Spleen (tissue), 11 donors: ENCODE measurements at regions not wholly inside any gene's neighbourhood (a gene's known extent, or its start where the extent isn't known, plus 50 kb on each side); places are given as distances from the start of the nearest gene placed in this dataset.

ENCODE experiments used
- DNase-seq: peaks from one replicate; pipeline ENCODE4 v3.0.0-alpha.2; 2020
- H3K27ac ChIP-seq, 8 donors: fragments of 200-600 bp; sonication (generic) in 7 of 8; 1 replicate in 4 of 8; 2 replicates in 4 of 8; pipeline versions ENCODE4 v1.5.0 to v1.8.0; 2016 to 2021; ENCODE audit warnings: inconsistent platforms in 4 of 8, mild to moderate bottlenecking in 4 of 8, moderate library complexity in 1 of 8
- H3K27me3 ChIP-seq, 7 donors: fragments of 200-600 bp; sonication (generic) in 6 of 7; replicated peaks in 1 of 7; 1 replicate in 4 of 7; 2 replicates in 3 of 7; pipeline versions ENCODE4 v1.5.0 to v1.8.0; 2016 to 2021; ENCODE audit warnings: inconsistent platforms in 3 of 7, mild to moderate bottlenecking in 1 of 7
- H3K36me3 ChIP-seq, 6 donors: fragments of 200-600 bp; sonication (generic) in 5 of 6; 1 replicate in 4 of 6; 2 replicates in 2 of 6; pipeline versions ENCODE4 v1.5.0 to v1.8.0; 2016 to 2021; ENCODE audit warnings: inconsistent platforms in 2 of 6
- H3K4me1 ChIP-seq, 6 donors: fragments of 200-600 bp; sonication (generic) in 5 of 6; 1 replicate in 3 of 6; 2 replicates in 3 of 6; pipeline versions ENCODE4 v1.5.0 to v1.8.0; 2016 to 2021; ENCODE audit warnings: inconsistent platforms in 3 of 6
- H3K4me3 ChIP-seq, 8 donors: fragments of 200-600 bp; sonication (generic) in 7 of 8; 1 replicate in 4 of 8; 2 replicates in 4 of 8; pipeline versions ENCODE4 v1.5.0 to v1.8.0; 2016 to 2021; ENCODE audit warnings: inconsistent platforms in 4 of 8, mild to moderate bottlenecking in 4 of 8, moderate library complexity in 2 of 8
- H3K9me3 ChIP-seq, 8 donors: fragments of 200-600 bp; sonication (generic) in 7 of 8; 1 replicate in 4 of 8; 2 replicates in 4 of 8; pipeline versions ENCODE4 v1.5.0 to v1.8.0; 2016 to 2021; ENCODE audit warnings: inconsistent platforms in 4 of 8
- POLR2A ChIP-seq, 3 donors: fragments of 450-650 bp; IDR thresholded peaks; one replicate each; pipeline ENCODE4 v1.5.1; 2017; ENCODE audit warnings: antibody characterized with exemption in 3 of 3, mild to moderate bottlenecking in 1 of 3
- POLR2AphosphoS5 ChIP-seq, 3 donors: sonication (generic); formaldehyde crosslinking; IDR thresholded peaks; one replicate each; pipeline ENCODE4 v1.5.1; 2017; ENCODE audit warnings: antibody characterized with exemption in 3 of 3
- WGBS, 5 donors: extraction: QIAGEN DNeasy Blood & Tissue Kit in 3 of 5; methylation state at CpG; one replicate each; pipeline versions ENCODE4 v1.1.5 to v1.1.7; 2013 to 2018; 5-methylcytosine and 5-hydroxymethylcytosine counted together
- intact Hi-C: fragments of 100-400 bp; cut with DNase I; formaldehyde crosslinking; loops from one replicate; pipeline ENCODE4 v1.15.0; 2023; ENCODE audit warnings: low total_unique reads
- TF ChIP-seq, protein P1 (sequence below), 11 experiments: fragments of 200-600 bp in 7 of 11; fragments of 450-650 bp in 4 of 11; sonication (generic) in 4 of 11; IDR thresholded peaks in 8 of 11; conservative IDR thresholded peaks in 3 of 11; 1 replicate in 7 of 11; 2 replicates in 4 of 11; pipeline versions ENCODE4 v1.4.0 to v1.8.0; 2016 to 2021; ENCODE audit warnings: antibody characterized with exemption in 11 of 11, inconsistent platforms in 4 of 11, mild to moderate bottlenecking in 1 of 11
- donor health status: healthy with polysubstance abuse.
- donor health status: DM: no; HTN: no; CAD: no; lungs with moderate emphysema.
- donor health status: DM: no; HTN: no; CAD: no.
- donor health status: Bipolar disorder and iron deficiency.
- donor health status: healthy.
- donor health status: DM: no; HTN: no; CAD: no.
- donor health status: DM: yes; HTN: yes; CAD: no.

DNA sequence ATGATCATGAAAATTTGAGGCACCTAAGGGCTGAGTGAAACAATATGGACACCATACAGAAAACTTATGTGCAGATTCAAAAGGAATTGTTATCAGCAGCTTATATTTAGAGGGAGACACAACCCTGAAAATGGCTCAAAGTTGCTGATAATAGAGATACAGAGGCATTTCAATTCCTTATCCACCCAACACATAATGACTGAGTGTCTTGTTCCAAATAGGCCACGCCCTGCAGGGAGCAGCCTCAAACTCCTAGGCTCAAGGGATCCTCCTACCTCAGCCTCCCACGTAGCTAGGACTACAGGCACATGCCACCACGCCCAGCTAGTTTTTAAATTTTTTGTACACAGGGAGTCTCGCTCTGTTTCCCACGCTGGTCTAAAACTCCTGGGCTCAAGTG, 79.0 kb downstream of the LBH start:
- Histone ChIP-seq H3K27me3 (no peaks in the 10 kb centered on the region), H3K36me3 (no peaks in the 10 kb centered on the region), H3K9me3 (peaks cover 0 to 9% (median 3%) of the 10 kb centered on the region in 8 donors), H3K27ac (peak overlapping the region in 5 of 8 donors; percentile 26 to 56 (median 42)), H3K4me3 (no peak overlapping the region), H3K4me1 (peaks cover 0 to 32% (median 14%) of the 10 kb centered on the region in 6 donors)
- TF ChIP-seq, protein P1, sequence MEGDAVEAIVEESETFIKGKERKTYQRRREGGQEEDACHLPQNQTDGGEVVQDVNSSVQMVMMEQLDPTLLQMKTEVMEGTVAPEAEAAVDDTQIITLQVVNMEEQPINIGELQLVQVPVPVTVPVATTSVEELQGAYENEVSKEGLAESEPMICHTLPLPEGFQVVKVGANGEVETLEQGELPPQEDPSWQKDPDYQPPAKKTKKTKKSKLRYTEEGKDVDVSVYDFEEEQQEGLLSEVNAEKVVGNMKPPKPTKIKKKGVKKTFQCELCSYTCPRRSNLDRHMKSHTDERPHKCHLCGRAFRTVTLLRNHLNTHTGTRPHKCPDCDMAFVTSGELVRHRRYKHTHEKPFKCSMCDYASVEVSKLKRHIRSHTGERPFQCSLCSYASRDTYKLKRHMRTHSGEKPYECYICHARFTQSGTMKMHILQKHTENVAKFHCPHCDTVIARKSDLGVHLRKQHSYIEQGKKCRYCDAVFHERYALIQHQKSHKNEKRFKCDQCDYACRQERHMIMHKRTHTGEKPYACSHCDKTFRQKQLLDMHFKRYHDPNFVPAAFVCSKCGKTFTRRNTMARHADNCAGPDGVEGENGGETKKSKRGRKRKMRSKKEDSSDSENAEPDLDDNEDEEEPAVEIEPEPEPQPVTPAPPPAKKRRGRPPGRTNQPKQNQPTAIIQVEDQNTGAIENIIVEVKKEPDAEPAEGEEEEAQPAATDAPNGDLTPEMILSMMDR (IDR thresholded peaks at IDR 0.05 in 8 of 11, conservative IDR thresholded peaks at IDR 0.05 in 3 of 11), result no peak
- TF ChIP-seq POLR2AphosphoS5 (IDR thresholded peaks at IDR 0.05), result no peak
- no peak for TF ChIP-seq POLR2A (IDR thresholded peaks at IDR 0.05)
- intact Hi-C loops, result no loop called here
- WGBS, 5 donors, result 82 to 90% (median 85%) methylated on average over 5 of the region's 5 CpGs
- no peak for DNase-seq

DNA sequence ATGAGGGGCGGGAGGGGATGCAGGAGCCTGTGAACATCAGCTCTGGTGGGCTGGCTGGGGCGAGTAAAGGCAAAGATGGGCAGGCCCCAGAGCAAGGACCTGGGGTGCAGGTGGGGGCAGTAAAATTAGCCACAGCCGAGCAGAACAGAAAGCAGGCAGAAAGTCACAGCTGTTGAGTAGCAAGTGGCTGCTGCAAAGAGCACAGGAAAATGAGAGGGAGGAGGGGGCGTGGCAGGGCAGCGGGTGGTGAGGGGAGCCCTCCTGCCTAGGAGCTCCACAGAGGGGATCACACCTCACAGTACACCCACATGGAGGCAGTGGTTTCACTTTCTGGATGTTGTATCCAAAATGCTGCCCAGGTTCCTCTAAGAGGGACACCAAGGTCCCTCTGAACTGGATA, 79.6 kb downstream of the LBH start:
- Histone ChIP-seq H3K4me3 (no peak overlapping the region), H3K27ac (peak overlapping the region in 5 of 8 donors; percentile 26 to 56 (median 42)), H3K4me1 (peaks cover 0 to 38% (median 19%) of the 10 kb centered on the region in 6 donors), H3K9me3 (peaks cover 0 to 9% (median 3%) of the 10 kb centered on the region in 8 donors), H3K36me3 (no peaks in the 10 kb centered on the region), H3K27me3 (no peaks in the 10 kb centered on the region)
- TF ChIP-seq, protein P1 (IDR thresholded peaks at IDR 0.05 in 8 of 11, conservative IDR thresholded peaks at IDR 0.05 in 3 of 11), result no peak
- TF ChIP-seq POLR2AphosphoS5 (IDR thresholded peaks at IDR 0.05), result peak in 1 of 3 donors; percentile 27
- no peak for DNase-seq
- intact Hi-C loops, result no loop called here
- WGBS, 5 donors, result 50 to 75% (median 68%) methylated on average over 5 of the region's 5 CpGs

DNA sequence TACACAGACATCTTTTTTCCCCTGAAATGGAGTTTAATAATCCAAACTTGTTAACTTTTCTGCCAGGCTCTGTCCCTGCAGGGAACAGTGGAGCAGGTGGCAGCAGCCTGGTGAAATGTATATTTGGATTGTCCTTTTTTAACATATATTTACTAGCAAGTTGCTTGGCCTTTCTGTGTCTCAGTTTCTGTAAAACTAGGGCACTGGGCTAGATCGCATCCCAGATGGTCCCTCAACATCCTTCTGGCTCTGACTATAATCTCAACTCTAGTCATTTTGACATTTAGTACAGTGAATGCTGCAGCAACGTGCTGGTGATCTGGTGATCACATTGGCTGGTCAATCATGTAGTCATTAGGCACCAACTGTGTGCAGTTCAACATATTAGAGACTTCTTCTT, 80.4 kb downstream of the LBH start:
- H3K4me1 ChIP-seq, result peaks cover 0 to 42% (median 20%) of the 10 kb centered on the region in 6 donors
- 86 to 95% (median 94%) methylated on average over 2 of the region's 2 CpGs for WGBS, 5 donors
- peaks cover 0 to 9% (median 3%) of the 10 kb centered on the region in 8 donors for H3K9me3 ChIP-seq
- intact Hi-C loops, result no loop called here
- H3K4me3 ChIP-seq, result no peak overlapping the region
- H3K36me3 ChIP-seq, result no peaks in the 10 kb centered on the region
- no peak for DNase-seq
- peak overlapping the region in 2 of 8 donors; percentile 40 to 56 for H3K27ac ChIP-seq
- no peaks in the 10 kb centered on the region for H3K27me3 ChIP-seq
- TF ChIP-seq POLR2A (IDR thresholded peaks at IDR 0.05) (no peak), POLR2AphosphoS5 (IDR thresholded peaks at IDR 0.05) (no peak)
- TF ChIP-seq, protein P1 (IDR thresholded peaks at IDR 0.05 in 8 of 11, conservative IDR thresholded peaks at IDR 0.05 in 3 of 11), result no peak

DNA sequence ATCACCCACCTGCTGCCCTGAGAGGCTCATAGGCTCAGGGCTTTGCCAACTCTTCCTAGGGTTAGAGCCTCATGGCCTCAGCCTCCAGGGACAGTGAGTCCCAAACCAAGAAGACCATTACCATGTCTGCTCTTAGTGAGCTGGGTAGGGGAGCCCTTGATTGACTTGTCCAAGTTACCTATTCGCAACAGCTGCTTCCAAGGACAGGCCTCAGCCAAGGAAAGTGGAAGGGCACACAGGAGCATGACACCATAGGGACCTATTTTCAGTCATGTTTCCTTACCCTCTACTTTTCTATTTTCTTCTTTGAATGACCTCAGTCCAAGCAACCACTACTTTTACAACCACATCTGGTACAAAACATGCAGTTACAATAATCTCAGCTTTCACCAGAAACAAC, 81.6 kb downstream of the LBH start:
- no peak for DNase-seq
- Histone ChIP-seq H3K4me1 (peaks cover 0 to 42% (median 20%) of the 10 kb centered on the region in 6 donors), H3K36me3 (no peaks in the 10 kb centered on the region), H3K27ac (no peak overlapping the region), H3K9me3 (peaks cover 0 to 9% (median 3%) of the 10 kb centered on the region in 8 donors), H3K4me3 (no peak overlapping the region), H3K27me3 (no peaks in the 10 kb centered on the region)
- TF ChIP-seq, protein P1 (IDR thresholded peaks at IDR 0.05 in 8 of 11, conservative IDR thresholded peaks at IDR 0.05 in 3 of 11), result no peak
- TF ChIP-seq POLR2A (IDR thresholded peaks at IDR 0.05) (no peak), POLR2AphosphoS5 (IDR thresholded peaks at IDR 0.05) (no peak)
- intact Hi-C loops, result no loop called here
- WGBS, 5 donors, result 88 to 100% (median 93%) methylated on average over 1 of the region's 1 CpG
